GM12891 (cell line): ENCODE measurements at regions not wholly inside any gene's neighbourhood (a gene's known extent, or its start where the extent isn't known, plus 50 kb on each side); places are given as distances from the start of the nearest gene placed in this dataset.

Experiments
- DNase-seq: peaks from one replicate; pipeline ENCODE4 v3.0.0; 2011; ENCODE audit warnings: low spot score; ENCODE audit not compliant: insufficient read length
- FAIRE-seq: peaks from 2 replicates; lab custom pipeline; 2011; peaks lifted over from hg19 to GRCh38; lab: Jason Lieb, UNC
- PAX5 ChIP-seq: IDR thresholded peaks from 2 replicates; pipeline ENCODE4 v1.6.1; 2011; ENCODE audit warnings: low read length, moderate library complexity, mild to moderate bottlenecking; ENCODE audit not compliant: insufficient read depth, severe bottlenecking
- POLR2A ChIP-seq: IDR thresholded peaks from 2 replicates; pipeline ENCODE4 v1.6.1; 2011; ENCODE audit warnings: low read depth, low read length, control low read depth
- POLR2AphosphoS5 ChIP-seq: IDR thresholded peaks from 2 replicates; pipeline ENCODE4 v1.6.1; 2011; ENCODE audit warnings: low read depth, low read length, control low read depth
- POU2F2 ChIP-seq: IDR thresholded peaks from 2 replicates; pipeline ENCODE4 v1.6.1; 2011; ENCODE audit warnings: low read depth, mild to moderate bottlenecking, control low read depth, low read length, moderate library complexity
- SPI1 ChIP-seq: IDR thresholded peaks from 2 replicates; pipeline ENCODE4 v1.6.1; 2011; ENCODE audit warnings: low read depth, low read length, control low read depth
- TAF1 ChIP-seq: IDR thresholded peaks from 2 replicates; pipeline ENCODE4 v1.6.1; 2011; ENCODE audit warnings: low read depth, low read length, control low read depth

- TF ChIP-seq POU2F2 (no peak), TAF1 (no peak), PAX5 (no peak), SPI1 (no peak), POLR2AphosphoS5 (no peak), POLR2A (no peak)
- DNase-seq (no peak), FAIRE-seq (no peak)
These were observed 67.6 kb upstream of the PITRM1 start for GRCh38 chr10:3239920-3240894.

- FAIRE-seq = peak; percentile 75
- peak; percentile 68 for DNase-seq
- TF ChIP-seq POLR2A (no peak), SPI1 (no peak), POU2F2 (no peak), PAX5 (no peak), TAF1 (no peak), POLR2AphosphoS5 (no peak)
These were observed 66.7 kb upstream of the PITRM1 start for GRCh38 chr10:3239066-3239919.

GRCh38 chr10:3238115-3238871 lies 65.7 kb upstream of the PITRM1 start:
- TF ChIP-seq POLR2AphosphoS5 (no peak), POLR2A (no peak), SPI1 (no peak), TAF1 (no peak), POU2F2 (no peak), PAX5 (no peak)
- no peak for FAIRE-seq

GRCh38 chr10:3237530-3237929 lies 64.9 kb upstream of the PITRM1 start:
- FAIRE-seq (no peak), DNase-seq (no peak)
- no peak for TF ChIP-seq TAF1
- TF ChIP-seq POU2F2 = no peak
- no peak for TF ChIP-seq SPI1
- no peak for TF ChIP-seq POLR2AphosphoS5
- TF ChIP-seq POLR2A = no peak
- TF ChIP-seq PAX5 = no peak

More at GRCh38 chr10:3238115-3238871, 65.7 kb upstream of the PITRM1 start:
- DNase-seq = no peak

GRCh38 chr10:3236644-3237404 lies 64.2 kb upstream of the PITRM1 start:
- TF ChIP-seq POU2F2 (no peak), TAF1 (no peak), POLR2AphosphoS5 (no peak), PAX5 (no peak), POLR2A (no peak), SPI1 (no peak)
- no peak for FAIRE-seq
- no peak for DNase-seq

- FAIRE-seq (no peak), DNase-seq (no peak)
- TF ChIP-seq SPI1 = no peak
- no peak for TF ChIP-seq TAF1
- no peak for TF ChIP-seq PAX5
- TF ChIP-seq POLR2A = no peak
- no peak for TF ChIP-seq POU2F2
- TF ChIP-seq POLR2AphosphoS5 = no peak
These were observed 63.5 kb upstream of the PITRM1 start for GRCh38 chr10:3235996-3236510.

- no peak for TF ChIP-seq POLR2A
- TF ChIP-seq POLR2AphosphoS5 = no peak
- TF ChIP-seq TAF1 = no peak
- TF ChIP-seq POU2F2 = no peak
- no peak for TF ChIP-seq SPI1
- no peak for TF ChIP-seq PAX5
- no peak for FAIRE-seq
- DNase-seq = no peak
These were observed 62.8 kb upstream of the PITRM1 start for GRCh38 chr10:3235395-3235794.

- DNase-seq (no peak), FAIRE-seq (no peak)
- TF ChIP-seq TAF1 = no peak
- no peak for TF ChIP-seq SPI1
- no peak for TF ChIP-seq POLR2A
- no peak for TF ChIP-seq PAX5
- TF ChIP-seq POU2F2 = no peak
- no peak for TF ChIP-seq POLR2AphosphoS5
These were observed 61.0 kb upstream of the PITRM1 start for GRCh38 chr10:3233486-3233990.
